Right cardiac atrium (tissue), 5 donors: ENCODE measurements at regions not wholly inside any gene's neighbourhood (a gene's known extent, or its start where the extent isn't known, plus 50 kb on each side); places are given as distances from the start of the nearest gene placed in this dataset.
"Not testable (repeated sequence)": the region's sequence is repeated elsewhere in the genome, so short reads cannot be mapped to it uniquely, and the experiment has no call there.

ENCODE experiments used
- ATAC-seq, 2 donors: fragments of 200-7000 bp; cut with Tn5 transposase; one replicate each; pipeline versions ENCODE4 v1.8.0 to v1.9.1; 2020; ENCODE audit warnings: moderate library complexity in 2 of 2, mild to moderate bottlenecking in 1 of 2
- DNase-seq, 3 donors: peaks; one replicate each; pipeline ENCODE4 v3.0.0-alpha.2; 2020
- H3K27ac ChIP-seq: one replicate; pipeline ENCODE4 v1.5.1; 2013; ENCODE audit warnings: mild to moderate bottlenecking, low read length, control low read depth, moderate library complexity
- H3K27me3 ChIP-seq: one replicate; pipeline ENCODE4 v1.6.1; 2013; ENCODE audit not compliant: control insufficient read depth, insufficient read depth
- H3K4me1 ChIP-seq: one replicate; pipeline ENCODE4 v1.6.1; 2013; ENCODE audit warnings: low read length; ENCODE audit not compliant: control insufficient read depth, insufficient read depth
- H3K4me3 ChIP-seq: one replicate; pipeline ENCODE4 v1.5.1; 2013; ENCODE audit warnings: low read length, control low read depth
- H3K9me3 ChIP-seq: one replicate; pipeline ENCODE4 v1.6.1; 2013; ENCODE audit warnings: low read length; ENCODE audit not compliant: control insufficient read depth
- WGBS: extraction: QIAGEN DNeasy Blood & Tissue Kit; methylation state at CpG from one replicate; pipeline ENCODE4 v1.1.7; 2013; 5-methylcytosine and 5-hydroxymethylcytosine counted together
- intact Hi-C, 4 donors: fragments of 100-400 bp; cut with DNase I; formaldehyde crosslinking; loops; one replicate each; pipeline versions ENCODE4 v1.11.0 to v1.14.0; 2022 to 2023
- donor health status: healthy with polysubstance abuse.
- donor health status: DM: no; HTN: yes; CAD: no.
- donor health status: DM: no; HTN: no; CAD: no.
- donor health status: DM: no; HTN: yes; CAD: no; lungs with severe emphysema.
- donor health status: DM: yes; HTN: yes; CAD: no.

GRCh38 chr20:26169506-26169905 is 472.9 kb upstream of the ZNF337 start:
- H3K27ac ChIP-seq, result no peak overlapping the region
- WGBS, result 33% methylated on average over 2 of the region's 2 CpGs
- no peaks in the 10 kb centered on the region for H3K27me3 ChIP-seq
- intact Hi-C loops, result no loop called here
- no peak for ATAC-seq
- no peaks in the 10 kb centered on the region for H3K4me1 ChIP-seq
- no peaks in the 10 kb centered on the region for H3K9me3 ChIP-seq
- no peak overlapping the region for H3K4me3 ChIP-seq
- DNase-seq, result no peak

GRCh38 chr20:26167499-26167898 is 470.8 kb upstream of the ZNF337 start:
- Histone ChIP-seq H3K4me1 (no peaks in the 10 kb centered on the region), H3K9me3 (no peaks in the 10 kb centered on the region), H3K27me3 (no peaks in the 10 kb centered on the region), H3K4me3 (no peak overlapping the region), H3K27ac (no peak overlapping the region)
- DNase-seq (no peak), ATAC-seq (no peak)
- WGBS, result 49% methylated on average over 2 of the region's 2 CpGs
- intact Hi-C loops, result no loop called here

GRCh38 chr20:26163890-26164289 is 467.2 kb upstream of the ZNF337 start:
- Histone ChIP-seq H3K9me3 (no peaks in the 10 kb centered on the region), H3K4me1 (no peaks in the 10 kb centered on the region), H3K4me3 (no peak overlapping the region), H3K27me3 (no peaks in the 10 kb centered on the region), H3K27ac (no peak overlapping the region)
- intact Hi-C loops, result no loop called here
- DNase-seq, result no peak
- ATAC-seq, result no peak
- WGBS, result 60% methylated on average over 2 of the region's 2 CpGs

GRCh38 chr20:26163151-26163550 is 466.5 kb upstream of the ZNF337 start:
- H3K9me3 ChIP-seq, H3K27ac ChIP-seq, intact Hi-C loops, H3K4me3 ChIP-seq, H3K27me3 ChIP-seq, H3K4me1 ChIP-seq, ATAC-seq, DNase-seq: not testable (repeated sequence)
- WGBS, result 59% methylated on average over 5 of the region's 5 CpGs

GRCh38 chr20:26161741-26162140 is 465.1 kb upstream of the ZNF337 start:
- H3K4me3 ChIP-seq, intact Hi-C loops, ATAC-seq, H3K27ac ChIP-seq, H3K27me3 ChIP-seq, DNase-seq, H3K4me1 ChIP-seq, H3K9me3 ChIP-seq: not testable (repeated sequence)
- WGBS, result 77% methylated on average over 3 of the region's 3 CpGs

- H3K4me1 ChIP-seq, DNase-seq, H3K9me3 ChIP-seq, H3K27ac ChIP-seq, H3K4me3 ChIP-seq, H3K27me3 ChIP-seq, intact Hi-C loops, ATAC-seq: not testable (repeated sequence)
- WGBS, result 15% methylated on average over 2 of the region's 2 CpGs
Measured at GRCh38 chr20:26160916-26161315, 464.3 kb upstream of the ZNF337 start.

- Histone ChIP-seq H3K4me1 (no peaks in the 10 kb centered on the region), H3K9me3 (no peaks in the 10 kb centered on the region), H3K4me3 (no peak overlapping the region), H3K27me3 (no peaks in the 10 kb centered on the region), H3K27ac (no peak overlapping the region)
- WGBS, result 78% methylated on average over 3 of the region's 3 CpGs
- ATAC-seq (no peak), DNase-seq (no peak)
- intact Hi-C loops, result no loop called here
Measured at GRCh38 chr20:26154224-26154623, 457.6 kb upstream of the ZNF337 start.

DNA sequence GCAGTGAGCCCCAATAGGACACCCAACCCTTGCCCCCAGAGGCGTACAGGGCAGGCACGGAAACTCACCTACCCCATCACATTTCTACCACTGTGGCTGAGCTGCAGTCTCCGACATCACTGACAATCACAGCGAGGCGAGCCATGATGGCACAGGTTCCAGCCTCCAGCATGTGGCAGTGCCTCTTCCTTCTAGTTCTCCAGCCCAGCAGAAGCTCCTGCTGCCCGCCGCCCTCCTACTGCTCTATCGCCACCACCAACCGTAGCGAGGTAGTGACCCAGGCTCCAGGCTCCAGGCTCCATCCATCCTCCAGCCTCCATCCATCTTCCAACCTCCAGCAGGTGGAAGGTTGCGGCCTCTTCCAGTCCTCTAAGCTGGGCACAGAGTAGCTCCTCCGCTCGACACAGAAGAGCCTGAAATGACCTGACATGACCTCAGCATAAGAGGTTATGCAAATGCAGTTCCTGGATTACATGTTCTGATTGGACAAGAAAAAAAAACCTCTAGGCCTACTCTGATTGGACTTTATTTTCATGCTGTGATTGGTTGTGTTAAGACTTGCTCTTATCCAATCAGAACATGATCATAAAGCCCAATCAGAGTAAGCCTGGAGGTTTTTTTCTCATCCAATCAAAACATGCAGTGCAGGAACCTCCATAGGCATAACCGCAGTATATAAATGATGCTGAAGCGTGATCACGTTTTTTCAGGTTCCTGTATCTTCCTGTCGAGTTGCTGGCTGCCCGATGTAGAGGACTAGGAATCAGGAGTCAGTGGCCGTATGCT is 438.9 kb upstream of the ZNF337 start:
- H3K4me3 ChIP-seq, result no peak overlapping the region
- DNase-seq (peak in 1 of 3 donors; percentile 12), ATAC-seq (no peak)
- no peaks in the 10 kb centered on the region for H3K4me1 ChIP-seq
- H3K27ac ChIP-seq, result no peak overlapping the region
- intact Hi-C loops, result no loop called here
- no peaks in the 10 kb centered on the region for H3K27me3 ChIP-seq
- 89% methylated on average over 19 of the region's 19 CpGs for WGBS
- no peaks in the 10 kb centered on the region for H3K9me3 ChIP-seq

DNA sequence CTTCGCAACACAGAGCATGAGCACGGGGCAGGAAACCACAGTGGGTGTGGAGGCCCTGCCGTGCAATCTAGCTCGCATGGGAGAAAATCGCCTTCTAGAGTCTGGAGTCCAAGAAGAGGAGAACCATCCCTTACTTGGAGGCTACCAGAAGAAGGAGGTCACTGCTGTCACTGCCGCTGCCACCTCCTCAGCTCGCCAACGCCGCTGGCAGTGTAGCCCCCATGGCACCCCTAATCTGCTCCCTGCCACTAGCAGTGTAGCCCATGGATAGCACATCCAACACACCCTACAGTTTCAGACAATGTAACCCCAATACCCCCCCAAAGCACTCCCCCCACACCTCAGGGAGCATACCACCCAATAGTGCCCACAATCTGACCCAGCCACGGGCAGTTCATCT is 438.0 kb upstream of the ZNF337 start:
- WGBS, result 90% methylated on average over 10 of the region's 10 CpGs
- DNase-seq (no peak), ATAC-seq (no peak)
- Histone ChIP-seq H3K9me3 (no peaks in the 10 kb centered on the region), H3K27me3 (no peaks in the 10 kb centered on the region), H3K4me3 (no peak overlapping the region), H3K4me1 (no peaks in the 10 kb centered on the region), H3K27ac (no peak overlapping the region)
- intact Hi-C loops, result no loop called here

- H3K4me1 ChIP-seq, H3K4me3 ChIP-seq, intact Hi-C loops, H3K9me3 ChIP-seq, H3K27me3 ChIP-seq, H3K27ac ChIP-seq, ATAC-seq: not testable (repeated sequence)
- peak in 1 of 3 donors; percentile 14 for DNase-seq
- WGBS, result 85% methylated on average over 12 of the region's 12 CpGs
Measured at GRCh38 chr20:26133794-26134193, 437.1 kb upstream of the ZNF337 start.

DNA sequence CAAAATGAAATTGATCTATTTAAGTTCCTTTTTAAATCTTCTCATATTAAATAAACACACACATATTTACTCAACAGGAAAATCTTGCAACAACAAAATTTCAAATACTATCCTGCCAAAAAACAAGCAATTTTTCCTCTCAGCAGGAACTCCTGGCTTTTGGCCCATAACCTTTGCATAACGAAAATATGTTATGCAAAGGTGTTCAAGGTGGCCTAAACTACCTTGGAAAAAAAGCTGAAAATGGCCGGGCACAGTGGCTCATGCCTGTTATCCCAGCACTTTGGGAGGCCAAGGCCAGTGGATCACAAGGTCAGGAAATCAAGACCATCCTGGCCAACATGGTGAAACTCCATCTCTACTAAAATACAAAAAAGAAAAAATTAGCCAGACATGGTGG is 424.3 kb upstream of the ZNF337 start:
- H3K27me3 ChIP-seq, H3K9me3 ChIP-seq, DNase-seq, H3K4me3 ChIP-seq, H3K4me1 ChIP-seq, H3K27ac ChIP-seq, ATAC-seq, intact Hi-C loops: not testable (repeated sequence)
- 73% methylated on average over 2 of the region's 2 CpGs for WGBS

- H3K27me3 ChIP-seq, ATAC-seq, DNase-seq, H3K9me3 ChIP-seq, intact Hi-C loops, H3K4me1 ChIP-seq, H3K4me3 ChIP-seq, H3K27ac ChIP-seq: not testable (repeated sequence)
- 75% methylated on average over 1 of the region's 1 CpG for WGBS
Measured at GRCh38 chr20:26094498-26094897, 397.8 kb upstream of the ZNF337 start.
